ENCODE measurements at regions not wholly inside any gene's neighbourhood (a gene's known extent, or its start where the extent isn't known, plus 50 kb on each side); places are given as distances from the start of the nearest gene placed in this dataset.

GRCh38 chr1:96962216-96962615, 240.6 kb downstream of the PTBP2 start:
- no peaks in the 10 kb centered on the region for H3K9me2 ChIP-seq (ENCODE audit: insufficient read depth, low read length)
- H3K4me3 ChIP-seq (ENCODE audit: low read length) = no peak overlapping the region
- no peak overlapping the region for H2AFZ ChIP-seq (ENCODE audit: low read depth, low read length)
- no peaks in the 10 kb centered on the region for H4K20me1 ChIP-seq (ENCODE audit: insufficient read depth)
- H3K4me2 ChIP-seq (ENCODE audit: low read length) = no peak overlapping the region
- no peaks in the 10 kb centered on the region for H3K27me3 ChIP-seq (ENCODE audit: insufficient read depth, low read depth, low read length)
- TF ChIP-seq SMC3 (conservative IDR thresholded peaks at IDR 0.05; ENCODE audit: poor library complexity) (no peak), CTCF (IDR thresholded peaks at IDR 0.05; ENCODE audit: poor library complexity, severe bottlenecking) (no peak), RAD21 (conservative IDR thresholded peaks at IDR 0.05) (no peak)
- H3F3A ChIP-seq (ENCODE audit: insufficient read depth, low read length, poor library complexity, severe bottlenecking) = no peaks in the 10 kb centered on the region
- H3K9me3 ChIP-seq (ENCODE audit: low read length) = no peaks in the 10 kb centered on the region
- H3K79me2 ChIP-seq (replicated peaks; ENCODE audit: insufficient read depth, low read length) = no peaks in the 10 kb centered on the region
- no peaks in the 10 kb centered on the region for H3K36me3 ChIP-seq (ENCODE audit: insufficient read depth, low read length)
- H3K9ac ChIP-seq (ENCODE audit: low read length) = no peak overlapping the region
- no peak overlapping the region for H3K27ac ChIP-seq (ENCODE audit: low read length)

GRCh38 chr1:96962751-96963211, 241.2 kb downstream of the PTBP2 start:
- Histone ChIP-seq H3K9me3 (ENCODE audit: low read length) (no peaks in the 10 kb centered on the region), H3K36me3 (ENCODE audit: insufficient read depth, low read length) (no peaks in the 10 kb centered on the region), H3K4me3 (ENCODE audit: low read length) (no peak overlapping the region), H3K9me2 (ENCODE audit: insufficient read depth, low read length) (no peaks in the 10 kb centered on the region), H3K27me3 (ENCODE audit: insufficient read depth, low read depth, low read length) (no peaks in the 10 kb centered on the region), H3K27ac (ENCODE audit: low read length) (no peak overlapping the region), H3K9ac (ENCODE audit: low read length) (no peak overlapping the region), H4K20me1 (ENCODE audit: insufficient read depth) (no peaks in the 10 kb centered on the region), H3F3A (ENCODE audit: insufficient read depth, low read length, poor library complexity, severe bottlenecking) (no peaks in the 10 kb centered on the region), H3K79me2 (replicated peaks; ENCODE audit: insufficient read depth, low read length) (no peaks in the 10 kb centered on the region), H2AFZ (ENCODE audit: low read depth, low read length) (no peak overlapping the region), H3K4me2 (ENCODE audit: low read length) (no peak overlapping the region)
- TF ChIP-seq REST (IDR thresholded peaks at IDR 0.05; ENCODE audit: borderline replicate concordance) (no peak), MXI1 (conservative IDR thresholded peaks at IDR 0.05; ENCODE audit: poor library complexity, severe bottlenecking) (no peak), EP300 (conservative IDR thresholded peaks at IDR 0.05; ENCODE audit: poor library complexity, severe bottlenecking) (no peak), RAD21 (conservative IDR thresholded peaks at IDR 0.05) (no peak), EZH2 (IDR thresholded peaks at IDR 0.05; ENCODE audit: borderline replicate concordance, insufficient read depth, low read length, poor library complexity, severe bottlenecking) (no peak), CTCF (IDR thresholded peaks at IDR 0.05; ENCODE audit: poor library complexity, severe bottlenecking) (no peak), TAF1 (IDR thresholded peaks at IDR 0.05; ENCODE audit: low read depth) (no peak), POLR2AphosphoS5 (IDR thresholded peaks at IDR 0.05) (no peak)

All from neural cell (in vitro differentiated cells).